B cell (primary cell): ENCODE measurements at regions not wholly inside any gene's neighbourhood (a gene's known extent, or its start where the extent isn't known, plus 50 kb on each side); places are given as distances from the start of the nearest gene placed in this dataset.

ENCODE experiments used
- ATAC-seq: fragments of 200-7000 bp; cut with Tn5 transposase; one replicate; pipeline ENCODE4 v1.10.0; 2021; ENCODE audit warnings: low read depth, mild to moderate bottlenecking, moderate number of reproducible peaks, moderate library complexity
- CTCF ChIA-PET: fragments of 350-600 bp; sonication (Branson Sonifier 250); formaldehyde crosslinking; loops from one replicate; lab custom pipeline; 2021; ENCODE audit warnings: antibody characterized with exemption, inconsistent platforms; lab: Charles Lee
- POLR2A ChIA-PET: fragments of 350-600 bp; sonication (Branson Sonifier 250); formaldehyde crosslinking; loops from one replicate; lab custom pipeline; 2021; ENCODE audit warnings: antibody characterized with exemption; lab: Charles Lee
- DNase-seq: peaks from one replicate; pipeline ENCODE4 v3.0.0; 2013
- H2AFZ ChIP-seq: 2 replicates; pipeline ENCODE4 v1.6.1; 2012; ENCODE audit warnings: mild to moderate bottlenecking, low read depth, low read length; ENCODE audit not compliant: insufficient read depth, poor library complexity, severe bottlenecking
- H3K27ac ChIP-seq, 2 donors: 1 replicate in 1 of 2; 2 replicates in 1 of 2; pipeline ENCODE4 v1.5.1; 2012 to 2013; ENCODE audit warnings: low read length in 2 of 2, mild to moderate bottlenecking in 2 of 2, moderate library complexity in 1 of 2
- H3K27me3 ChIP-seq, 4 experiments: fragments of 200-600 bp in 1 of 4; sonication (generic) in 1 of 4; replicated peaks in 1 of 4; 1 replicate in 2 of 4; 2 replicates in 2 of 4; pipeline versions ENCODE4 v1.6.1 to v1.7.0; 2013 to 2016; ENCODE audit warnings: low read length in 3 of 4, mild to moderate bottlenecking in 2 of 4, mixed read lengths in 1 of 4, moderate library complexity in 1 of 4; ENCODE audit not compliant: insufficient read depth in 4 of 4, control insufficient read depth in 3 of 4; ENCODE audit errors: control extremely low read depth in 1 of 4
- H3K36me3 ChIP-seq, 2 experiments: replicated peaks in 1 of 2; 1 replicate in 1 of 2; 2 replicates in 1 of 2; pipeline versions ENCODE4 v1.6.1 to v1.7.1; 2013; ENCODE audit warnings: low read length in 1 of 2; ENCODE audit not compliant: insufficient read depth in 2 of 2, control insufficient read depth in 1 of 2; ENCODE audit errors: control extremely low read depth in 1 of 2, extremely low read depth in 1 of 2
- H3K4me1 ChIP-seq, 2 donors: fragments of 200-600 bp in 1 of 2; sonication (generic) in 1 of 2; 1 replicate in 1 of 2; 2 replicates in 1 of 2; pipeline versions ENCODE4 v1.5.1 to v1.6.1; 2013 to 2017; ENCODE audit warnings: low read length in 2 of 2; ENCODE audit not compliant: control insufficient read depth in 2 of 2, insufficient read depth in 2 of 2
- H3K4me2 ChIP-seq: replicated peaks from 2 replicates; pipeline ENCODE3; 2012; ENCODE audit warnings: mild to moderate bottlenecking, low read depth, low read length; ENCODE audit not compliant: poor library complexity, severe bottlenecking
- H3K4me3 ChIP-seq, 5 experiments: fragments of 200-600 bp in 1 of 5; sonication (generic) in 1 of 5; 1 replicate in 3 of 5; 2 replicates in 2 of 5; pipeline versions ENCODE4 v1.5.1 to v1.7.0; 2011 to 2016; ENCODE audit warnings: low read length in 4 of 5, mild to moderate bottlenecking in 4 of 5, low read depth in 2 of 5, control low read depth in 1 of 5, moderate library complexity in 1 of 5; ENCODE audit not compliant: insufficient read depth in 1 of 5; ENCODE audit errors: control extremely low read depth in 1 of 5, extremely low read depth in 1 of 5
- H3K79me2 ChIP-seq: fragments of 200-600 bp; sonication (generic); one replicate; pipeline ENCODE4 v1.6.0; 2016; ENCODE audit warnings: low read length; ENCODE audit not compliant: control insufficient read depth, insufficient read depth
- H3K9ac ChIP-seq: fragments of 200-600 bp; sonication (generic); 2 replicates; pipeline ENCODE4 v1.6.1; 2017; ENCODE audit warnings: mild to moderate bottlenecking, low read length, moderate library complexity
- H3K9me3 ChIP-seq, 3 donors: one replicate each; pipeline versions ENCODE4 v1.6.1 to v1.7.1; 2013; ENCODE audit warnings: low read length in 2 of 3; ENCODE audit not compliant: control insufficient read depth in 2 of 3, insufficient read depth in 1 of 3; ENCODE audit errors: control extremely low read depth in 1 of 3
- H4K20me1 ChIP-seq: 2 replicates; pipeline ENCODE4 v1.6.0; 2012; ENCODE audit warnings: mild to moderate bottlenecking, low read length; ENCODE audit not compliant: insufficient read depth, control insufficient read depth, poor library complexity, severe bottlenecking
- H3K27ac Mint-ChIP-seq: one replicate; pipeline ENCODE4 v1.8.0; 2021; ENCODE audit warnings: mixed read lengths
- H3K27me3 Mint-ChIP-seq: one replicate; pipeline ENCODE4 v1.8.0; 2021; ENCODE audit warnings: mixed read lengths
- H3K4me1 Mint-ChIP-seq: one replicate; pipeline ENCODE4 v1.8.0; 2021; ENCODE audit warnings: mixed read lengths
- H3K4me3 Mint-ChIP-seq: one replicate; pipeline ENCODE4 v1.8.0; 2021; ENCODE audit warnings: mixed read lengths
- H3K9me3 Mint-ChIP-seq: one replicate; pipeline ENCODE4 v1.8.0; 2022; ENCODE audit warnings: mixed read lengths; ENCODE audit not compliant: insufficient read depth
- CTCF ChIP-seq: fragments of 200-600 bp; IDR thresholded peaks from one replicate; pipeline ENCODE4 v1.8.0; 2022; ENCODE audit warnings: antibody characterized with exemption, mild to moderate bottlenecking
- EZH2 ChIP-seq: IDR thresholded peaks from 2 replicates; pipeline ENCODE4 v1.6.1; 2012; ENCODE audit warnings: borderline replicate concordance, low read depth, mild to moderate bottlenecking, moderate library complexity, low read length; ENCODE audit not compliant: insufficient read depth, poor library complexity, severe bottlenecking
- WGBS: methylation state at CpG from one replicate; pipeline ENCODE4 v1.1.5; 2013; ENCODE audit warnings: missing lambda C conversion rate; ENCODE audit not compliant: insufficient coverage; 5-methylcytosine and 5-hydroxymethylcytosine counted together
- intact Hi-C: fragments of 100-400 bp; cut with micrococcal nuclease; formaldehyde crosslinking; loops from one replicate; pipeline ENCODE4 v1.10.0; 2022

- CTCF ChIA-PET = no interaction called here
- no peak for ATAC-seq
- no peak overlapping the region for H3K27ac Mint-ChIP-seq
- no peaks in the 10 kb centered on the region for H3K4me1 Mint-ChIP-seq
- DNase-seq = no peak
- 100% methylated on average over 2 of the region's 4 CpGs for WGBS
- H3K27ac ChIP-seq = no peak overlapping the region
- H2AFZ ChIP-seq = no peak overlapping the region
- POLR2A ChIA-PET = no interaction called here
- H3K9me3 ChIP-seq = no peaks in the 10 kb centered on the region
- no peak for TF ChIP-seq CTCF
- no peak for TF ChIP-seq EZH2
- no peaks in the 10 kb centered on the region for H3K36me3 ChIP-seq
- no peaks in the 10 kb centered on the region for H3K9me3 Mint-ChIP-seq
- H3K79me2 ChIP-seq = no peaks in the 10 kb centered on the region
- no peaks in the 10 kb centered on the region for H4K20me1 ChIP-seq
- H3K9ac ChIP-seq = no peak overlapping the region
- intact Hi-C loops = no loop called here
- no peaks in the 10 kb centered on the region for H3K27me3 Mint-ChIP-seq
- no peaks in the 10 kb centered on the region for H3K27me3 ChIP-seq
- no peaks in the 10 kb centered on the region for H3K4me1 ChIP-seq
- no peak overlapping the region for H3K4me3 ChIP-seq
- H3K4me2 ChIP-seq = no peak overlapping the region
- no peak overlapping the region for H3K4me3 Mint-ChIP-seq
These were observed 266.6 kb upstream of the GAS1 start for GRCh38 chr9:87213948-87214347.

- no peak for TF ChIP-seq EZH2
- no peak for TF ChIP-seq CTCF
- CTCF ChIA-PET = interaction anchor here (0.5 kb wide), 1 partner anchor 12 kb away, joined by 3 read pairs; no protein-coding TSS in a partner anchor
- H3K4me1 ChIP-seq = no peaks in the 10 kb centered on the region
- intact Hi-C loops = no loop called here
- ATAC-seq (no peak), DNase-seq (no peak)
- no peak overlapping the region for H3K4me3 ChIP-seq
- Mint-ChIP-seq H3K9me3 (no peaks in the 10 kb centered on the region), H3K27ac (no peak overlapping the region), H3K4me3 (no peak overlapping the region), H3K4me1 (no peaks in the 10 kb centered on the region), H3K27me3 (no peaks in the 10 kb centered on the region)
- H3K36me3 ChIP-seq = no peaks in the 10 kb centered on the region
- 92% methylated on average over 3 of the region's 3 CpGs for WGBS
- no peaks in the 10 kb centered on the region for H4K20me1 ChIP-seq
- no peak overlapping the region for H3K9ac ChIP-seq
- no peaks in the 10 kb centered on the region for H3K79me2 ChIP-seq
- no peaks in the 10 kb centered on the region for H3K27me3 ChIP-seq
- no peaks in the 10 kb centered on the region for H3K9me3 ChIP-seq
- POLR2A ChIA-PET = no interaction called here
- no peak overlapping the region for H3K4me2 ChIP-seq
- H3K27ac ChIP-seq = no peak overlapping the region
- no peak overlapping the region for H2AFZ ChIP-seq
These were observed 267.7 kb upstream of the GAS1 start for GRCh38 chr9:87214991-87215390.
